Upper lobe of left lung (tissue), 4 donors: ENCODE measurements at regions not wholly inside any gene's neighbourhood (a gene's known extent, or its start where the extent isn't known, plus 50 kb on each side); places are given as distances from the start of the nearest gene placed in this dataset.

Experiments used
- EP300 ChIP-seq, 4 donors: sonication (generic); formaldehyde crosslinking; IDR thresholded peaks; one replicate each; pipeline ENCODE4 v1.5.1; 2017; ENCODE audit warnings: antibody characterized with exemption in 4 of 4, control low read depth in 2 of 4
- POLR2A ChIP-seq, 4 donors: fragments of 450-650 bp; IDR thresholded peaks; one replicate each; pipeline ENCODE4 v1.5.1; 2016 to 2017; ENCODE audit warnings: antibody characterized with exemption in 4 of 4, mild to moderate bottlenecking in 2 of 4
- TF ChIP-seq, protein P1 (sequence below), 6 experiments: fragments of 450-650 bp in 4 of 6; fragments of 200-600 bp in 2 of 6; sonication (generic) in 2 of 6; IDR thresholded peaks; one replicate each; pipeline ENCODE4 v1.5.1; 2016 to 2019; ENCODE audit warnings: antibody characterized with exemption in 6 of 6

DNA sequence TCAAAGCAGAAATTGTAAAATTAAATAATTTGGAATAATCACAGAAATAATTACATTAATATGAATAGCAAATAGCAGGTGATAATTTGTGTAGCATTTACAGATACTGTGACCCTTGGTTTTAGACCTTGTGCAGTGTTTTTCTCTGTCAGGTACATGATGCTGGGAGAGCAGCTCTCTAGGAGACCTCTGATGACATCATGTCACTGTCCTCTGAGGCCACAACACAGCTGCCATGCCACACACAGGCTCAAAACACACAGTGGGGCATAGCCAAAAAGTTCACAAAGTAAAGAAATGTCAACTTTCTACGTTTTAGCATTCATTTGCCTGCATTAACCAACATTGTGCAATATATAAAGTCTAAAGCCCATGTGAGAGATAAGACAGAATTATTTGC, 71.8 kb upstream of the ZBTB20 start:
- TF ChIP-seq POLR2A (IDR thresholded peaks at IDR 0.05) (no peak), EP300 (IDR thresholded peaks at IDR 0.05) (no peak)
- TF ChIP-seq, protein P1, sequence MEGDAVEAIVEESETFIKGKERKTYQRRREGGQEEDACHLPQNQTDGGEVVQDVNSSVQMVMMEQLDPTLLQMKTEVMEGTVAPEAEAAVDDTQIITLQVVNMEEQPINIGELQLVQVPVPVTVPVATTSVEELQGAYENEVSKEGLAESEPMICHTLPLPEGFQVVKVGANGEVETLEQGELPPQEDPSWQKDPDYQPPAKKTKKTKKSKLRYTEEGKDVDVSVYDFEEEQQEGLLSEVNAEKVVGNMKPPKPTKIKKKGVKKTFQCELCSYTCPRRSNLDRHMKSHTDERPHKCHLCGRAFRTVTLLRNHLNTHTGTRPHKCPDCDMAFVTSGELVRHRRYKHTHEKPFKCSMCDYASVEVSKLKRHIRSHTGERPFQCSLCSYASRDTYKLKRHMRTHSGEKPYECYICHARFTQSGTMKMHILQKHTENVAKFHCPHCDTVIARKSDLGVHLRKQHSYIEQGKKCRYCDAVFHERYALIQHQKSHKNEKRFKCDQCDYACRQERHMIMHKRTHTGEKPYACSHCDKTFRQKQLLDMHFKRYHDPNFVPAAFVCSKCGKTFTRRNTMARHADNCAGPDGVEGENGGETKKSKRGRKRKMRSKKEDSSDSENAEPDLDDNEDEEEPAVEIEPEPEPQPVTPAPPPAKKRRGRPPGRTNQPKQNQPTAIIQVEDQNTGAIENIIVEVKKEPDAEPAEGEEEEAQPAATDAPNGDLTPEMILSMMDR (IDR thresholded peaks at IDR 0.05) = no peak
